Astrocyte of the spinal cord (primary cell): ENCODE measurements at regions not wholly inside any gene's neighbourhood (a gene's known extent, or its start where the extent isn't known, plus 50 kb on each side); places are given as distances from the start of the nearest gene placed in this dataset.
A peak's percentile ranks its signal among the peaks of the same experiment; 100 is the strongest.

Experiments used
- DNase-seq: peaks from one replicate; pipeline ENCODE4 v3.0.0; 2011; ENCODE audit warnings: low read depth, low spot score
- H3K4me3 ChIP-seq: 2 replicates; pipeline ENCODE4 v1.5.1; 2011; ENCODE audit warnings: low read depth, mild to moderate bottlenecking, low read length, moderate library complexity
- in situ Hi-C: cut with HindIII; loops from 2 replicates; pipeline ENCODE4 v1.10.0; 2017; ENCODE audit warnings: low sequenced_read_pairs
- TF ChIP-seq, protein P1 (sequence below): IDR thresholded peaks from 2 replicates; pipeline ENCODE4 v1.5.1; 2012; ENCODE audit warnings: low read depth, mild to moderate bottlenecking, low read length, inconsistent platforms

DNA sequence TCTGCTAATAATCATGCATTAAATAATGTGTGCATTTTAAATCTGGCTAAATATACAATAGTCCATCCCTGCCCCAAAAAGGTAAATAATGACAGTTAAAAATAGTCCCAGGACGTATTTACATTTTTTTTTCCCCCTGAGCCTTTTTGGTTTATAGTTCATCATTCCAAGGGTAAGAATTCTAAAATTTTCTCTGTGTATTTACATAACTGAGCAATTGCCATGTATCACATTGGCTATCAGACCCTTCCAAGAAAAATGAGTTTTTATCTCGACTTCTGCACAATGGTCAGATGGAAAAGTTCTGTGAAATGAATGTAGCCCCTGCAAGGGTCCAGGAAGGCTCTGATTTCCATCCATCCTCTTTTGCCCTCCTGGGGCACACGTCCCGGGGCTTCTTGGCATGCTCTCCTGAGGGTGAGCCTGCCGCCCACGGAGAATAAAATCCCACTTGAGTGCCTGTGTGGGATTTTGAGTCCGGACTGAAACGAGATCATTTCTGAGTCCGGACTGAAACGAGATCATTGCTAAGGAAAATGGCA is 94.1 kb upstream of the ANO1 start:
- in situ Hi-C loops, result no loop called here
- no peak for DNase-seq
- TF ChIP-seq, protein P1, sequence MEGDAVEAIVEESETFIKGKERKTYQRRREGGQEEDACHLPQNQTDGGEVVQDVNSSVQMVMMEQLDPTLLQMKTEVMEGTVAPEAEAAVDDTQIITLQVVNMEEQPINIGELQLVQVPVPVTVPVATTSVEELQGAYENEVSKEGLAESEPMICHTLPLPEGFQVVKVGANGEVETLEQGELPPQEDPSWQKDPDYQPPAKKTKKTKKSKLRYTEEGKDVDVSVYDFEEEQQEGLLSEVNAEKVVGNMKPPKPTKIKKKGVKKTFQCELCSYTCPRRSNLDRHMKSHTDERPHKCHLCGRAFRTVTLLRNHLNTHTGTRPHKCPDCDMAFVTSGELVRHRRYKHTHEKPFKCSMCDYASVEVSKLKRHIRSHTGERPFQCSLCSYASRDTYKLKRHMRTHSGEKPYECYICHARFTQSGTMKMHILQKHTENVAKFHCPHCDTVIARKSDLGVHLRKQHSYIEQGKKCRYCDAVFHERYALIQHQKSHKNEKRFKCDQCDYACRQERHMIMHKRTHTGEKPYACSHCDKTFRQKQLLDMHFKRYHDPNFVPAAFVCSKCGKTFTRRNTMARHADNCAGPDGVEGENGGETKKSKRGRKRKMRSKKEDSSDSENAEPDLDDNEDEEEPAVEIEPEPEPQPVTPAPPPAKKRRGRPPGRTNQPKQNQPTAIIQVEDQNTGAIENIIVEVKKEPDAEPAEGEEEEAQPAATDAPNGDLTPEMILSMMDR, result no peak
- no peak overlapping the region for H3K4me3 ChIP-seq

DNA sequence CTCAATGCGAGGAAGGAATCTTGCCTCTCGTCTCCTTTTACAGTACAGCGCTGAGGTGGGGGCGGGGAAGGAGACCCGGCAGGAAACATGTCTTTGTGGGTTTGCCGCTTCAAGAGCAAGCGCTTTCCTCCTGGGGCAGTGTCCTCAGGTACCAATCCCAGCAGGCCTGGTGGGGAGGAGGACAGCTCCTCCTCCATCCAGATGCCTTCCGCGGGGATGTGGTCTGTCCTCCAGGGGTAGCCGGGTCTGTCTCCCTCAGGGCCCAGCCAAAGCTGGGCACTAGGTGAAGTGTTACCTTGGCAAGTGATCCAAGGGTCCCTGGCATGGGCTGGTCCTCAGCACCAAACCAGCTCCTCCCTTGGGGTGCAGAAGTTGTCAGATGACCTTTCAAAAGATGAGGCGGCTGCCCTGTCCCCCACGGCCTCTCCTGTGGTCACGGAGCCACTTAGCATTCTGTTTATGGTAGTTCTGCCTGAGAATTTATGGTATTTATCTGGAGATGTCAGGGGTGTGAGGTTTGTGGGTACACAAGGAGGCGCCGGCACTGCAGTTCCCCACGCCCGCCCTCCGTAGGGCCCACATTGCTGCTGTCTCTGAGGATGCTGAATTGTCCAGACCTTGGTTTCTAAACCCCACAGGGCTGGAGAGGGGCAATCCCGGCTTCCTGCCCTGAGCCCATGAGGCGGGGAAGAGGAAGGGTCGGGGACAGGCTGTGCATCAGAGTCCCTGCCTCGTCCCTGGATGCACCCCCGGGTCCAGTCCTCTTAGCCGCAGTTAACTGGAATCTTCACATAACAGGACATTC is 93.5 kb upstream of the ANO1 start:
- in situ Hi-C loops, result no loop called here
- DNase-seq, result no peak
- TF ChIP-seq, protein P1, result no peak
- H3K4me3 ChIP-seq, result no peak overlapping the region

DNA sequence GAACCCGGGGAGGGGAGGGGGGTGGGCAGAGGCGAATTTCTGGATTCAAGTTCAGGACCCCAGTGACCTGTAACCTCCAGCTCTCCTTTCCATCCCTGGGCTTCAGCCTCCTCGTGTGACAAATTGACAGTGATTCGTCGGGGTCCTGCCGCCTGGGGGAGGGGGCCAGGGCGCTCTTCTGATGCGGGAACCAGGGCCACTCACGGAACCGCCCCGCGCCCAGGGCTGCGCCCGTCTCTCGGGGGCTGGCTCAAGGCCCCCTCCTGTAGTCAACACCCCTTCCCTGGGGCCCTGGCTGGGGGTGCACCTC is 92.8 kb upstream of the ANO1 start:
- no peak overlapping the region for H3K4me3 ChIP-seq
- in situ Hi-C loops, result no loop called here

DNA sequence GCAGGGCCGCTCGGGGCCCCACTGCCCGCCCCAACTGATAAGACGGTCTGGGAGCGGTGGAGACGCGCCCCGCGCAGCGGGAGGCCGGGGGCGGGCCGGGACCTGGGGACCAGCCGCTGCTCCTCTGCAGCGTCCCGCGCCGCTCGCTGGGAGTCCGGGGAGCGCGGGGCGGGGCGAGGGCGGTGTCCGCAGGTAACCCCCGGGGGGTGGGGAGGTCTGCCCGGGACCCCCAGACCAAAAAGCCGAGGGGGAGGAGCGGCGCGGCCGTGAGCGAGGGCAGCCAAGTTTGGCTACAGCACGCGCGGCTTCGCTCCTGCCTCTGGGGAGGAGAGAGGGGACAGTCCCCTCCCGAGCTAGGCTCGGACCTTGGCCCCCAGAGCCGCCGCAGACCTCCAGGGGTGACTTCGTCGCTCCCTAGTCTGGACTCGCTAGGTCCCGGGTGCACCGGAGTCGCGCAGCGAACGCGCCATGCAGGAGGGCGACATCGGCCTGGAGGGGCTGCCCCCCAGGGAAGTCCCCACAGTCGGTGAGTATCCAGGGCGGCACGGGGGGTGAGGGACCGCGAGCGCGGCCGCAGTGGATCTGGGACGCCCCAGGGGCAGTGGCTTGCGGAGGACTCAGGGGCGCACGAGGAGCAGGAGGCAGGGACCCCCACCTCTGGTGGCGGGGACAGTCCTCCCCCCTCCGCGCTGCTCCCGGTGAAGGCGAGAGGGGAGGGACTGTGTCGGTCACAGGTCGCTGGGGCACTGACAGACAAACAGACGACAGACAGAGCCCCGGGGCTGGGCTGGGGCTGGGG is 92.3 kb upstream of the ANO1 start:
- TF ChIP-seq, protein P1, result no peak
- in situ Hi-C loops, result no loop called here
- H3K4me3 ChIP-seq, result peak overlapping the region; percentile 12
- DNase-seq, result no peak

More for the DNA sequence above, 92.8 kb upstream of the ANO1 start:
- TF ChIP-seq, protein P1, result no peak
- no peak for DNase-seq

DNA sequence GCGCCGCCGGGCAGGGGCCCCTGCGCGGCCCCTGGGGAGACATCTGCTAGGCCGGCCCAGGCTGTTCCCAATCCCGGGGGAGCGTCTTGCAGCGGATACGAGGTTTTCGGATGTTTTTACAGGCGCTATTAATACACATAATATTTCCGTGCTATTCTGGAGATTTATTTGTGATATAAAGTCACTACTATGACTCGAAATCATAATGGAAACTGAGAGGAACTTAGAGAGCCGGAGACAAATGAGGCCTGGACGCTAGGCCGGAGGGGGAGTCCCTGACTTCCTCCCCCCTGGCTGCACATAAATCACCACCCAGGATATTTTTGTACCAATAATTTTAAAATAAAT is 91.7 kb upstream of the ANO1 start:
- DNase-seq, result no peak
- TF ChIP-seq, protein P1, result no peak
- no peak overlapping the region for H3K4me3 ChIP-seq
- in situ Hi-C loops, result no loop called here

DNA sequence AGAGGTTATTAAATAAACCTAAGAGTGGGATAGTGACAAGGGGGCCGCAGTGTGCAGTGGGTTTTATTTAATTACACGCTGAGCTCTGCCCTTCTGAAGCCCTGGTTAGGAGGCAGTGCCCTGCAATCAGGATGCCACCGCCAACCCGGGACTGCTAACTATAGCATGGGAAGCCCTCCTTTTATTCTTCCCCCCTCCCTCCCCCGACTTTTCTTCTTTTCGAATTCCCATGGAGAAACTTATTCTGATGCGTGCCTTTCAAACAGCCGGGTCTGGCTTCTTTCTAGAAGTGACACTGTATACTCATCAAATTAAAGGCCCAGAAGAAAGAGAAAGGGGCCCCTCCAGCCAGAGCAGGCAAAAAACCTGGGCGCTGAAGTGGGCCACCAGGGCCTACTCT is 91.3 kb upstream of the ANO1 start:
- in situ Hi-C loops, result no loop called here
- TF ChIP-seq, protein P1, result no peak
- DNase-seq, result no peak
- no peak overlapping the region for H3K4me3 ChIP-seq
